Loucy (cell line): ENCODE measurements at regions not wholly inside any gene's neighbourhood (a gene's known extent, or its start where the extent isn't known, plus 50 kb on each side); places are given as distances from the start of the nearest gene placed in this dataset.

ENCODE experiments used
- H2AFZ ChIP-seq: fragments of 200-600 bp; sonication (generic); 2 replicates; pipeline ENCODE4 v1.6.0; 2016; ENCODE audit warnings: antibody characterized with exemption, mild to moderate bottlenecking, low read length, moderate library complexity
- H3F3A ChIP-seq: fragments of 200-600 bp; 2 replicates; pipeline ENCODE4 v1.6.0; 2016; ENCODE audit warnings: antibody characterized with exemption, low read depth, mild to moderate bottlenecking
- H3K27me3 ChIP-seq: fragments of 200-600 bp; sonication (generic); 2 replicates; pipeline ENCODE4 v1.6.1; 2014; ENCODE audit warnings: low read length, mild to moderate bottlenecking; ENCODE audit not compliant: insufficient read depth, poor library complexity, severe bottlenecking
- H3K36me3 ChIP-seq: fragments of 200-600 bp; sonication (generic); 2 replicates; pipeline ENCODE4 v1.6.1; 2016; ENCODE audit warnings: low read length; ENCODE audit not compliant: insufficient read depth
- H3K4me1 ChIP-seq: fragments of 200-600 bp; sonication (generic); 2 replicates; pipeline ENCODE4 v1.5.1; 2014; ENCODE audit warnings: low read length, mild to moderate bottlenecking; ENCODE audit not compliant: insufficient read depth, poor library complexity, severe bottlenecking
- H3K4me2 ChIP-seq: fragments of 200-600 bp; sonication (generic); 2 replicates; pipeline ENCODE4 v1.6.0; 2014; ENCODE audit warnings: antibody characterized with exemption, low read length, low read depth, mild to moderate bottlenecking; ENCODE audit not compliant: poor library complexity, severe bottlenecking
- H3K4me3 ChIP-seq: fragments of 200-600 bp; sonication (generic); 2 replicates; pipeline ENCODE4 v1.5.1; 2014; ENCODE audit warnings: low read length, mild to moderate bottlenecking, mixed read lengths; ENCODE audit not compliant: poor library complexity, severe bottlenecking
- H3K79me2 ChIP-seq: fragments of 200-600 bp; sonication (generic); 2 replicates; pipeline ENCODE4 v1.6.1; 2014; ENCODE audit warnings: low read length; ENCODE audit not compliant: insufficient read depth
- H3K9ac ChIP-seq: fragments of 200-600 bp; sonication (generic); 2 replicates; pipeline ENCODE4 v1.6.0; 2014; ENCODE audit warnings: mild to moderate bottlenecking, low read depth, low read length, moderate library complexity; ENCODE audit not compliant: poor library complexity, severe bottlenecking
- H3K9me2 ChIP-seq: fragments of 200-600 bp; sonication (generic); replicated peaks from 2 replicates; pipeline ENCODE4 v1.6.1; 2016; ENCODE audit warnings: low read depth, low read length, mixed read lengths
- H3K9me3 ChIP-seq: fragments of 200-600 bp; sonication (generic); 2 replicates; pipeline ENCODE4 v1.6.1; 2014; ENCODE audit warnings: mild to moderate bottlenecking, antibody characterized with exemption, low read length, low read depth; ENCODE audit not compliant: insufficient read depth
- H4K20me1 ChIP-seq: fragments of 200-600 bp; sonication (generic); 2 replicates; pipeline ENCODE4 v1.6.0; 2014; ENCODE audit warnings: antibody characterized with exemption, low read length, mild to moderate bottlenecking; ENCODE audit not compliant: insufficient read depth, poor library complexity, severe bottlenecking
- EZH2phosphoT487 ChIP-seq: fragments of 200-600 bp; IDR thresholded peaks from 2 replicates; pipeline ENCODE4 v1.6.1; 2018; ENCODE audit warnings: antibody characterized with exemption, mild to moderate bottlenecking, moderate library complexity, borderline replicate concordance
- TF ChIP-seq, protein P1 (sequence below): fragments of 200-600 bp; sonication (generic); conservative IDR thresholded peaks from 2 replicates; pipeline ENCODE4 v1.5.1; 2014; ENCODE audit warnings: mild to moderate bottlenecking, antibody characterized with exemption, low read length

DNA sequence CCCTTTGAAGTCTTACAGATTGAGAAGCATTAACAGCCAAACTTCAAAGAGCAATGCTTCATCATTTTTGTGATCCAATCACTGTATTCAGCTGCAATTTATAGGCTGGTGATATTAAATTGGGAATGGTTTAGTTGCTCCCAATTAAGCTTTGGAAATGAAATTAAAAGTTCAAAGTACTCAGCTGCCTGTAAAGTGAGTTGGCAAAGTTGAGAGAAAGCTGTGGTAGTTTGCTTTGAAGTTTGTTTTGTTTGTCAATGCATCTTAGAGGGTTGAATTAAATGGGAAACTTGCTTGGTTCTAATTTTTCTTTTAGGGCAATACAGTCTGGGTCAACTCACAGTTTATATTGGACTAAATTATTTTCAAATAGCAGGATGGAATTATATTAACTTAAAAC, 238.4 kb upstream of the CTSO start:
- no peaks in the 10 kb centered on the region for H3K27me3 ChIP-seq
- H3F3A ChIP-seq, result no peaks in the 10 kb centered on the region
- H4K20me1 ChIP-seq, result no peaks in the 10 kb centered on the region
- no peaks in the 10 kb centered on the region for H3K9me2 ChIP-seq
- H3K4me1 ChIP-seq, result no peaks in the 10 kb centered on the region
- H2AFZ ChIP-seq, result no peak overlapping the region
- no peak overlapping the region for H3K4me3 ChIP-seq
- no peak overlapping the region for H3K4me2 ChIP-seq
- no peak overlapping the region for H3K9ac ChIP-seq
- no peaks in the 10 kb centered on the region for H3K9me3 ChIP-seq
- TF ChIP-seq EZH2phosphoT487, result no peak
- TF ChIP-seq, protein P1, sequence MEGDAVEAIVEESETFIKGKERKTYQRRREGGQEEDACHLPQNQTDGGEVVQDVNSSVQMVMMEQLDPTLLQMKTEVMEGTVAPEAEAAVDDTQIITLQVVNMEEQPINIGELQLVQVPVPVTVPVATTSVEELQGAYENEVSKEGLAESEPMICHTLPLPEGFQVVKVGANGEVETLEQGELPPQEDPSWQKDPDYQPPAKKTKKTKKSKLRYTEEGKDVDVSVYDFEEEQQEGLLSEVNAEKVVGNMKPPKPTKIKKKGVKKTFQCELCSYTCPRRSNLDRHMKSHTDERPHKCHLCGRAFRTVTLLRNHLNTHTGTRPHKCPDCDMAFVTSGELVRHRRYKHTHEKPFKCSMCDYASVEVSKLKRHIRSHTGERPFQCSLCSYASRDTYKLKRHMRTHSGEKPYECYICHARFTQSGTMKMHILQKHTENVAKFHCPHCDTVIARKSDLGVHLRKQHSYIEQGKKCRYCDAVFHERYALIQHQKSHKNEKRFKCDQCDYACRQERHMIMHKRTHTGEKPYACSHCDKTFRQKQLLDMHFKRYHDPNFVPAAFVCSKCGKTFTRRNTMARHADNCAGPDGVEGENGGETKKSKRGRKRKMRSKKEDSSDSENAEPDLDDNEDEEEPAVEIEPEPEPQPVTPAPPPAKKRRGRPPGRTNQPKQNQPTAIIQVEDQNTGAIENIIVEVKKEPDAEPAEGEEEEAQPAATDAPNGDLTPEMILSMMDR, result no peak
- no peaks in the 10 kb centered on the region for H3K79me2 ChIP-seq
- H3K36me3 ChIP-seq, result no peaks in the 10 kb centered on the region

DNA sequence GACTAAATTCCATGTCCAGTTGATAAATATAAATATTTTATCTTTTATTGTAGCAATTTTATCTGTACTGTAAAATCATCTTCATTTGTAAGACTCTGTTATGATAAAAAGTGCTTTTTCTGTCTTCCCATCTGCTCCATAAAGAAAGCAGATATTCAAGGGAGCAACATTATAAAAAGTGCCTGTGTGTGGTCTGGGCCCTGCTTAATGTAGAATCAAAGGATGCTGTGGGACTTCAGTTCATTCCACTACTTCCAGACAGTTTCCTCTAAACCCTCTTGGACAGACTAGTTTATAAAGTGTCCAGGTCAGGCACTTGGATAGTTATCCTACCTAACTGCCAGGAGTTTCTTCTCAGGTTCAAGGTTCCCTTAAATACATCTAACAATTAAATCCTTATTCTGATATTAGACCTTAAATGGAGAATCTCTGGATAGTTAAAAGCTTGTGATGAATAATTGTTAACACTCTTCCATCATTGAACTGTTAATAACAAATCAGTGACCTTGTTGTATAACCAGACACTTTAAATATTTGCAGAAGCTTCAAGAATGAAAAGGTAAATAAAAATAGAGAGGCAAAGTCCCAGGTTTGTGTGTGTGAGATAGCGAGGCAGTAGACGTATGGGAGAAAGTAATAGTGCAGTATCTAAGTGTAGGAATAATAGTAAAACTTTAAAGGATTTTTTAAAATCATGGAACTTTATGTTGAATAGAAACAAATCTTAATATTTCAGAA, 237.5 kb upstream of the CTSO start:
- H3K4me1 ChIP-seq, result no peaks in the 10 kb centered on the region
- no peaks in the 10 kb centered on the region for H3K9me3 ChIP-seq
- no peak overlapping the region for H3K4me3 ChIP-seq
- no peaks in the 10 kb centered on the region for H4K20me1 ChIP-seq
- H2AFZ ChIP-seq, result no peak overlapping the region
- H3K9ac ChIP-seq, result no peak overlapping the region
- H3K36me3 ChIP-seq, result no peaks in the 10 kb centered on the region
- H3K27me3 ChIP-seq, result no peaks in the 10 kb centered on the region
- H3K9me2 ChIP-seq, result no peaks in the 10 kb centered on the region
- H3K4me2 ChIP-seq, result no peak overlapping the region
- no peaks in the 10 kb centered on the region for H3F3A ChIP-seq
- H3K79me2 ChIP-seq, result no peaks in the 10 kb centered on the region
- TF ChIP-seq EZH2phosphoT487, result no peak
- TF ChIP-seq, protein P1, result no peak

DNA sequence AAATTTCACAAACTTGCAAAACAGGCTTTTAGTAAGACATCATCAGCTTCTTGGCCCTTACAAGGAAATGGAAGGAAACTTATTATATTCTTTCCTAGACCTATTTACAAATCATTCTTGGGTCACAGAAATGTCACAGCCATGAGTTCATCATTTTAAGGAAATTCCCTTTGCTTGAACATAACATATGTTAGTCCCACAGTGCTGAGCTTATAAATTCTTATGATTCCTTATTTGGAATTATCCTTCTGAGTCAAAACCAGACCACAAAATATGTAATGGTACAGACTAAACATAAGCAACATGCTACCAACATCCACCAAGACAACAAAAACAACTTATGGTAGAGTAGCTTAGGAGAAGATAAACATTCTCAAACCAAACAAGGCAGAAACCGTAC, 236.9 kb upstream of the CTSO start:
- Histone ChIP-seq H4K20me1 (no peaks in the 10 kb centered on the region), H3K4me1 (no peaks in the 10 kb centered on the region), H3K4me3 (no peak overlapping the region), H3K4me2 (no peak overlapping the region), H3K36me3 (no peaks in the 10 kb centered on the region), H3K27me3 (no peaks in the 10 kb centered on the region), H2AFZ (no peak overlapping the region), H3K9ac (no peak overlapping the region), H3K9me3 (no peaks in the 10 kb centered on the region), H3K79me2 (no peaks in the 10 kb centered on the region), H3K9me2 (no peaks in the 10 kb centered on the region), H3F3A (no peaks in the 10 kb centered on the region)
- TF ChIP-seq EZH2phosphoT487, result no peak
- TF ChIP-seq, protein P1, result no peak
